DND-41 (cell line): ENCODE measurements at regions not wholly inside any gene's neighbourhood (a gene's known extent, or its start where the extent isn't known, plus 50 kb on each side); places are given as distances from the start of the nearest gene placed in this dataset.

Experiments
- EZH2 ChIP-seq: IDR thresholded peaks from 3 replicates; pipeline ENCODE4 v1.6.1; 2012; ENCODE audit warnings: borderline replicate concordance, low read depth, mild to moderate bottlenecking, moderate library complexity, low read length, inconsistent platforms; ENCODE audit not compliant: severe bottlenecking
- TF ChIP-seq, protein P1 (sequence below): IDR thresholded peaks from 2 replicates; pipeline ENCODE4 v1.5.1; 2012; ENCODE audit warnings: borderline replicate concordance, low read length, moderate library complexity, mild to moderate bottlenecking; ENCODE audit not compliant: poor library complexity, severe bottlenecking; ENCODE audit errors: extremely low read depth

DNA sequence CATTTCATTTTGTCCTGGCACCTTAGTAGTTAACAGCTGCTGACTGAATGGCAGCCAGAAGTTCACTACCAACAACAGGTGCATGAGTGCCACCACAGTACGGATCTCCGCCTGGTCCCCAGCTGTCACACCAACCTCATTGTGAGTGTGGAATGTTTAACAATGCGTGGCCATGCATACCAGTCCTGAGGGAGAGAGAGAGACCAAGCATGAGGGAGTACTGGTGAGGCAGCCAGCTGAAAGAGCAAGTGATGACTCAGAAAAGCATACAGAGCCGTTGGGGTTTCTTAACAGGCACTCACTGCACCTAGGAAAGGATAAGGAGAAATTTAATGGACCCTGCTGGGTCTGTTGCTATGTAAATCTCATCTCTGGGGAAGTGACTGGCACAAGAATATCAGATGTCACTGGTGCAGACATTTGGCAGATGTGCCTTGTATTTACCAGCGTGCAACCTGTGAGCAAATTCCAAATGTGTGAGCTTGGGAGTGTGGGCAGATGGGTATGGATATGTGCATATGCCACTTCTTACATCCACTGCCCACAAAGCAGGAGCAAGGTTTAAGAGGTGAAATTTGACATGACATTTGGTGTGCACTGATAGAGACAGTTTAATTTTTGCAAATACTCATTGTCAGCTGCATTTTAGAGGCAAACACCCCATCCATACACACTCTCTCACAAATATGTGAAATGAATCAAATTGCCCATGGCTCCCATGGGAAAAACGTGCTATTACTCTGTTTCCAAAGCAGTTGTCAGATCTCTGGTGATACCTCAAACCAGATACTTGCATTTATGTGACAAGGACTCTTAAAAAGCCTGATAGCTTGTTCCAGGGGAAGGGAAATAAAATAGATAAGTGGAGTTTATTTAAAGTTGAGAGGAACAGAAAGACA, 245.2 kb upstream of the ARPP21 start:
- TF ChIP-seq, protein P1, sequence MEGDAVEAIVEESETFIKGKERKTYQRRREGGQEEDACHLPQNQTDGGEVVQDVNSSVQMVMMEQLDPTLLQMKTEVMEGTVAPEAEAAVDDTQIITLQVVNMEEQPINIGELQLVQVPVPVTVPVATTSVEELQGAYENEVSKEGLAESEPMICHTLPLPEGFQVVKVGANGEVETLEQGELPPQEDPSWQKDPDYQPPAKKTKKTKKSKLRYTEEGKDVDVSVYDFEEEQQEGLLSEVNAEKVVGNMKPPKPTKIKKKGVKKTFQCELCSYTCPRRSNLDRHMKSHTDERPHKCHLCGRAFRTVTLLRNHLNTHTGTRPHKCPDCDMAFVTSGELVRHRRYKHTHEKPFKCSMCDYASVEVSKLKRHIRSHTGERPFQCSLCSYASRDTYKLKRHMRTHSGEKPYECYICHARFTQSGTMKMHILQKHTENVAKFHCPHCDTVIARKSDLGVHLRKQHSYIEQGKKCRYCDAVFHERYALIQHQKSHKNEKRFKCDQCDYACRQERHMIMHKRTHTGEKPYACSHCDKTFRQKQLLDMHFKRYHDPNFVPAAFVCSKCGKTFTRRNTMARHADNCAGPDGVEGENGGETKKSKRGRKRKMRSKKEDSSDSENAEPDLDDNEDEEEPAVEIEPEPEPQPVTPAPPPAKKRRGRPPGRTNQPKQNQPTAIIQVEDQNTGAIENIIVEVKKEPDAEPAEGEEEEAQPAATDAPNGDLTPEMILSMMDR = no peak
- TF ChIP-seq EZH2 = no peak
